Tongue (tissue), 1 donor: ENCODE measurements at regions not wholly inside any gene's neighbourhood (a gene's known extent, or its start where the extent isn't known, plus 50 kb on each side); places are given as distances from the start of the nearest gene placed in this dataset.

Experiments
- DNase-seq: peaks from one replicate; pipeline ENCODE4 v3.0.0-alpha.2; 2015

DNA sequence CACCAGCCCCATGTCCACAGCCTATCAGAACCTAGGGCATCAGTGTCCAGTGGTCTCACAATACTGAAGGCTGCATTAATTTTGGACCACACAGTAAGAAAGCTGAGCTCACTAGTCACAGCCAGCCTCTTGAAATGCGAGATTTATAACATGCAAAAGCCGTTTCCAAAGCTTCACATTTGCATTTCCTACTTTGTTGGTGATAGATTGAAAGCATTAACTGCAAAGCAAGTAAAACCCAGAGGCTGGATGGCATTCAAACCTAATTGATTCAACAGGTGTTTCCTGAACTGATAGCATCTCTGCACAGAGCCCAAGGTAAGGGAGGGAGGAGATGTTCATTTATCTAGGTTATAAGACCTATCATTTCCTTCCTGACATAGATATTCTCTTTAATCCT lies 410.1 kb downstream of the OMA1 start:
- DNase-seq: no peak

DNA sequence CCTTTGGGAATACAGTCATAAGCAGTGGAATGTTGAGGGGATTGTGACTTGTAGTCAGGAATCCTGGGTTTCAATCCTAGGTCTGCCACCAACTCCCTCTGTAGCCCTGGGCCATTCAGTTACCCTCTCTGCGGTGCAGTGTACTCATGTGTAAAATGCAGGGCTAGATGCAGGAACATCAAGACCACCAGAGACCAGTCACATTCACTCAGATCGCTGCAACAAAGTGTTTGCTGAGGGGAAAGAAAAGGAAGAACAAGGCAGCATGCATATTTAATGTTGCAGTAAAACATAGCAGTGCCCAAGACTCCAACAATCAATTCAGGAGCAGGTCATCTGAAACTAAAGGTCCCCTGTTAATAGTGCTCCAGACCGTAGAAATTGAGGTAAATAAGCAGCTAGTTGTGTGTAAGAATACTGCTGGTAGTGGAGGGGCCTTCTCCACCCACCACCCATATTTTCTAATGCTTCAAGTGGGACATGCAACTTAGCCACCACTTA lies 410.7 kb downstream of the OMA1 start:
- DNase-seq: no peak

DNA sequence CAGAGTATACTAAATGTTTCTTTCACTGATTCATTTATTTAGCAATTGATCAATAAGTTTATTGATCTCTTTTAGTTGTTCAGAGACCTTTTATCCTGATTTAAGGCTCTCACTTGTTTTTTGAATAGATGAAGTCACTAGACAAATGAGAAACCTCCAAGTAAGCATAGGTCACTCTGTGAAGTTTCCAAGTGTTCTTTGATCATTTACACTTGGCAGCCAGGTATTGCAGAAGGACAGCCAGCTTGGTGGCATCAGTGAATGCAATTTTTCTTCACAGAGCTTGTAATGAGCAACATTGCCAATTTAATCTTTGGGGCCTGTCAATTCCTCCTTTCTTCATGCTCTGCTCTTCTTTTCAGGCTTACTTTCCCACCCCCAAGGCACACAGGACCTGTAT lies 413.0 kb downstream of the OMA1 start:
- no peak for DNase-seq

DNA sequence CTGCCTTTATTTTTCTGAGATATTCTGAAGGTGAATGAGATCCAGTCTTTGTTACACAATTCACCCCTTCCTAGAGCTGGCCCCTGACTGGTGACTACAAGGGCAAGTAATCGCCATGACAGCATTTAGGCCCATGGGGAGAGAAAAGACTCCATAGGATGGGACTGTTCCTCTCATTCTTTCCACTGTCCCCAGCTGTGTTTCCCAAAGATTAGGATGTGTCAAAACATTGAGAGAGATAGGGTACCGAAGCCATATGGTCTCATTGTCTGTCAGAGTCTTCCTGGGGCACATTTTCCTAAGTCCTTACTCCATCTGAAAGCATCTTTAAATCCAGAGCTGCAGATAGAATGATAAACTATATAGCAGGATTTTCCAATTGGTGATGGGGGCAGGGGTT lies 423.5 kb downstream of the OMA1 start:
- DNase-seq: no peak

DNA sequence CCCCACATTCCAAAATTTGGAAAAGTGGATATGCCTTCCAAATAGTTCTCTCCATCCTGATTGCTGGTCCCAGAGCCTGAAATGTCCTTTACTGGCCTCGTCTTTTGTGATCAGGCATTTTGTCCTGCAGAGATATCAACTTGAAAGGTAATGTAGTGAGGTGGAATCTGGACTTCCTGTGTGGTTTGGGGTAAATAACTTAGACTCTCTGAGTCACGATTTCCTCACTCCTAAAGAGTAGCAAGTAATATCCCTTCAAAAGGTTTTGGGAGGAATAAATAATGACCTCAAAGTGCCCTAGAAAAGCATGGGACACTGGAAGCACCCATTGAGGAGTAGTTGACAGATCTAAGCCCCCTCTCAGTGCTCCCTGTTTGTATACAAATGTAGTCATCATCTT lies 426.6 kb downstream of the OMA1 start:
- DNase-seq: no peak

DNA sequence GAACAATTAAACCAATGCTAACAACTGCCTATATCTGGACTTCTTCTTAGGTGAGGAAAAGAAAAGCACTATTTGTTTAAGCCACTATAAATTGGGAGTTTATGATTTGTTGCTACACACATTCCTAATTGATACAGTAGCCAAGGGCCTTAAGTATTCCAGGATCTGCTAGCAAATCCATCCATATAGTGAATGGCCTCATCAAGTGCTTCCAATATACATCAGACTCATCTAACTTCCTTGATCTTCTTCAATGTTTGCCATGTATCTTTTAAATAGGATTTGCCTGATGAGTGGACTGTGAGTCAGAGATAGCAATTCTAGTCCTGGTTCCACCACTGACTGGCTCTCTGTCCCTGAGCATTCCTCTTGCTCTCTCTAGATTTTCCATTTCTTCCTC lies 430.2 kb downstream of the OMA1 start:
- DNase-seq: no peak

DNA sequence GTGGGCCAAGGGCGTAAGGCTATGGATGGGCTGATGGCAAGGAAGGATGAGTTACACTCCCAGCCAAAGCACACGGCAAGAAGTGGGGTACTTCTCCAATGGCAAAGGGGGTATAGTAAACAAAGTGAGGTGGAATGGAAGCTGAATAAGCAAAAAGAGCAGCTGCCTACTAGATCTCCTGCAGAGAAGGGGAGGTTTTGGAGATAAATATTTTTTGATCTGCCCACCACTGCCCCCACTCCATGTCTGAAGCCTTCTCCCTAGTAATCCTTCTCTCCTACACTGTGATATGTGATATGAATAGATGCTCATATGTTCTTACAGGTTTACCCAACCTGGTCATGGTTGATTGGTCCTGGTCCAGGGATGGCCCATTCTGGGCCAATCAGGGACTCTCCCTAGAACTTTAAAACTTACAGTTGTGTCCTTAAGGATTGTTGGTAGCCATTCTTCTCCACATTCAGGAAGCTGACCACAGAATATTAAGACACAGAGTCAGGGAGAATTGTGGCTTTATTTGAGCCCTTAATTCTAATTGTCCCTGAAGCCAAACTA lies 436.8 kb downstream of the OMA1 start:
- DNase-seq: no peak

DNA sequence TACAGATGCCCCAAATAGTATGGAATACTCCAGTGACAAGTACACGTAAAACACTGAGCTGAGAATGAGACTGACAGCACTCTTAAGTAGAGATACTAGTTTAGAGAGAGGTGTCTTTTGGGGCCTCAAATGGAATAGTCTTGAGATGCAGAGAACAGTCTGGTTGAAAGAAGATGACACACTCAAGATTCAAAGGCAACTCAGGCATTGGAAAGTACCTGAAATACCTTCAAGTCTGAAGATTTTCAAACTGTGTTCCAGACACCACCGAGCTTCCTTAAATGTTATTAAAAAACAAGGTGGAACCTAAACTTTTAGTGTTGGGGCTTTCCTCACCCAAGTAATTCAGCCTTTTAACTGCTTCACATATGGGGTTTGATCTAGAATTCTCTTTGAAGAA lies 437.7 kb downstream of the OMA1 start:
- DNase-seq: no peak

DNA sequence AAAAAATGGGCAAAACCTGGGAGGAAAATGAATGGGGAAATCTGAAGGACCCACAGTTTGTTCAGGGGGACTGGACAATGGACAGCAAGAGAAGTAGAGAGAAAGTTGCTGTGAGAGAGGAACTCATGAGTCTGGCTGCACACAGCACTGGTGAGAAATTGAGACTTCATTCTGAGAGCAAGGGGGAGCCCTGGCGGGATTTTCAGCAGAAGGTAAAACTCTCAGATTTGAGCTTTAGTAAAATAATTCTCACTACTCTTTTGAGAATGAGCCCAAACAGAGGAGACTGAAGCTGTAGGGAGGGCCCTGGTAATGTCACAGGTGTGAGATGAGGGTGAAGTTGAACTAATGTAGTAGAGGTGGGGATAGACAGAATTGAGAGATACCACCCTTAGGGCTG lies 438.6 kb downstream of the OMA1 start:
- DNase-seq: no peak

DNA sequence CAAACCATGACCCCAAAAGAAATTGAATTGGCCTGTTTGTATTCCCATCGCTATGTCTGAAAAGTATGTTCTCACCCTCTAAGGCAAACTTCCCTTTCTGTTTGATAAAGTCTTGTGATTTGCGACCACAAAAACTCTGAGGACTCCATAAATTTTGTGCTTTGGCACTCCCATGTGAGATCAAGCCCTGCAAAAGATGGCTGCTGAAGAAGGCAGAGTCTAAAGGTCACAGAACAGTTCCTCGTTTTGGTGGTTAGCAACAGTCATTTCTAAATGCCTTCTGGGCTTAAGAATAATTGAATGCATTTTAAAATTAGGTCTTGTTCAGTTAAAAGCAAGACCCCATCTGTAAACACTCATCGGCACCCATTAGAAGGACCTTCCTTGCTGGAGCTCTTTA lies 441.6 kb downstream of the OMA1 start:
- no peak for DNase-seq

DNA sequence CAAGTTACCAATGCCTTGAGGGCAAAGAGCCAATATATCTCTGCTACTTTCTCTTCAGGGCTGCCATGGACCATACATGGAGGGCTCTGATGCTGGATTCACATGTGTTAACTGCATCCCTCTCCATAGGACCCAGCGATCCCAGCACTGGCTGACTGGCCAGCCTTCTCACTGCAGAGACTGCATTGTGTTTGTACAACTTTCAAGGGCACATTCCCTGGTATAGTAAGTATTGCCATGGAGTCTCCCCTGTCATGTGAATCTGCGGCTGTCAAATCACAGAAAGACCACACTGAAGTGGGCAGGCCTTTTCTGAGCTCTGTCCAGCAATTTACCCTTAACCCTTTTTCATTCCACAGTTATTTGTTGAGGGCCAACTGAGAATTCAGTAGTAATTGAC lies 449.8 kb downstream of the OMA1 start:
- no peak for DNase-seq

DNA sequence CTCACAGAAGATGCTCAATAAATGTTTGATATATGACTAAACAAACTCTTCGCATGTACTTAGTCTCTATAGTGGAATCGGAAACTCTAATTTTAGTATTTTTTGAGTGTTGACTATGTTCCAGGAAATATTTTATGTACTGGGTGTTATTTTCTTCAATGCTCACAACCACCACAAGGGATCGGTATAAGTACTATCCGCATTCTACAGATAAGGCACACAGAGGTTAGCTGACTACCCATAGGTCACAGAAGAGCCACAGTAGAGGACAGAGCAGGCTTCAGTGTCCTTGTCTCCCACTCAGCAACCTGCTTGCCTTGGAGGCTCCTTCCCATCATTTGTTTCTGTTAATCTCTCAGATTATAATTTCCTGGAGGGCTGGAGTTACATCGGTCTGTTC lies 451.3 kb downstream of the OMA1 start:
- no peak for DNase-seq

DNA sequence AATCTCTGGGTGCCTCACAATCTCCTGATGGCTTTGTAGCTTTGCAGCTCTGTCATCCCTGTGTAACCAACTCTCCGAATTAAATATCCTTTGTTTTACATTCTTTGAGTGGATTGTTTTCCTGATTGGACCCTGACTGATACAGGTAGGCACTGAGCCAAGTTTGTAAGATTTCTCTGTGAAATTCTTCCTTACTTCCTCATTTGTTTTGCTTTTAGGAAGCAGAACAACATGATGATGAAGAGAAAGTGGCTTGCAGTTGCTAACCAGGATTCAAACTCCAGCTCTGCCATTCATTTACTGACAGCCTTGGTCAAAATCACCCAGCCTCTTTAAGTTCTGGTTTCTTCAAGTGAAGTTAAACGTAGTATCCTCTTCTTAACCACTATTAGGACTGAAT lies 452.3 kb downstream of the OMA1 start:
- DNase-seq: no peak

DNA sequence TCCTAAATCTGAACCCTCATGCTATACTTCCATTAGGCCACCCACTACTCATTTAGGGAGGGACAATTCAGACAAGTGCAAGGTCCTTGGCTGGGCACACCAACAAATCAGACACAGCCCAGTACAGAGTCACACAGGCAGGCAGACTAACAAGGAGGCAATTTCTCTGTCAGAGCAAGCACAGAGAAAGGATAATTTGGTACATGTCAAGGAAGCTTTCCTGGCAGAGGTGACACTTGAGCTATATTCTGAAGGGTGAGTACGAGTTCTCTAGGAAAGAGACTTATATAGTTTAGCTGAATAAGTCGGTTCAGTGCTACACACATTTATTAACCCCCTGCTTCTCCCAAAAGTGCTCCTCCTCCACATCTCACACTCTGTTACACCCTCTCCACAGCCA lies 455.9 kb downstream of the OMA1 start:
- no peak for DNase-seq

DNA sequence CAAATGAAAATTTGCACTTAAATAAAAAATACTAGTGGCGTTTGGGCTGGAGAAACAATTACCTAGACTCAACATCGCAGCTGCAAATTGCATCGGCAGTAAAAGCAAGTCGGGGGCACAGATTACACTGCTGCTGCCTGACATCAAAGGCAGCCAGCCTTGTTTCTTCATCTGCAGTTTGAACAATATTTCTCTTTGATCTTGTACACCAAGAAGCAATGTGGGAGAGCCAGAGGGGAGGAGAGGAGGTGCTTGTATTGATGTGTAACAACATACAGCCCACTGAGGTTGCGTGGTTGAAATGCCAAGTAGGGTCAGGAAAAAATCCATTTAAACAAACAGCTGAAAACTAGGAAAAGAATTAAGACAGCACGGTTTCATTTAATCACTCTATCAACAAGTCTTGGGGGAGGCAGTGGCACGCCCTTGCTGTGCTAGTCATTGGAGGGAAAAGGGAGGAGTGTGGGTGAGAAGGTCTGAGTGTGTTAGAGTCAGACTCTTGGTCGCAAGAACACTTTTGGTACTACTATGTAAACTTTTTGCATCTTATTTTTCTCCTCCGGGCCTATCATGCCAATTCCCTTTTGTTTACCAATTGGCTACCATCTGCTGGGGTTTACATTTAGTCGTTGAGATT lies 456.5 kb downstream of the OMA1 start:
- DNase-seq: no peak

DNA sequence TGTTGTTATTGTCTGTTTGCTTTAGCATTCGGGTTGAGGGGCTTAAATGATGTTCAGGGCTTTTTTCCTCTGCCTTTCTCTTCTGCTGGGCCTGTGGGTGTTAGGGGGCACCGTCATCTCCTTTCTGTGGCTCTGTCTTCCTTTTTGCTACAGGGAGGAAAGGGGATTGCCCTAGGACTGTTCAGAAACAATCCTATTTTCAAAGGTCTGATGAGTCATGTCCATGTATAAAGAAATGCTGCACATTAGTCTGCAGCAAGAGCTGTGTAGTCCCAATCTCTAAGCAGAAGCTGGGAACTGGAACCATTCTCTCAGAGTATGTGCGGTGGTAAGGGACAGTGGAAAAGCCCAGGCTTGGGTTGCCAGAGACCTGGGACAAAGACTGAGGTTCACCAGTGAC lies 462.3 kb downstream of the OMA1 start:
- DNase-seq: no peak

DNA sequence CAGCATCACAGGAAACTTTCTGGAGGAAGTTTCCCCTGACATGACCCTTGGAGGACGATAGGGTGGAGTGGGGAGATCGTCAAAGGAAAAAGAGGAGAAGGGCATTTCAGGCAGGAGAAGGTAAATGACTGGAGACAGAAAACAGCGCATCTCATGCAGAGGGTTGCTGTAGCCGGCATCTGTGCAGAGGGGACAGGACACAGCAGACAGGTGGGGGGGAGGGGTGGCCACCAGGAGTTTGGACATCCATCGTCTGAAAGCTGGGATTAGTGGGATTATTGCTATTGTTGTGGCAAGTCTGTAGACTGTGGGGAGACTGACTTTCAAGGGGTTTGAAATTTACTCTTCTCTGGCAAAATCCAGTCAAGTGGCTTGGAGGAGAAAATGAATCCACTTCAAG lies 463.9 kb downstream of the OMA1 start:
- no peak for DNase-seq

DNA sequence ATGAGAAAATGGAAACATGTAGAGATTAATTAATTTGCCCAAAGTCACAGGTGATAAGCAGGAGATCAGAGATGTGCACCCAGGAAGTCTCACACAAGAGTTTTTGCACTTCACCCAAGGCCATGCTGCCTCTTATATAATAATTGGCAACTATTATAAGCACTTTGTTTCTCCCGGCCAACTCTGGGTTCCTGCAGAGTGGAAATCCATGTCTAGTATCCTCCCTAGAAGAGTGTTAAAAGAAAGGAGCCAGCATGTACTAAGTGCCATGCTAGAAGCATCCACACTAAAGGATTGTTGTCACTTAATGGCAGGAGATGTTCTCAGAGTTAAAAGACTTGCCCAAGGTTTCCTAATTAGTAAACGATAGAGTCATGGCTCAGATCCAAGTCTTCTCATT lies 470.3 kb downstream of the OMA1 start:
- no peak for DNase-seq

DNA sequence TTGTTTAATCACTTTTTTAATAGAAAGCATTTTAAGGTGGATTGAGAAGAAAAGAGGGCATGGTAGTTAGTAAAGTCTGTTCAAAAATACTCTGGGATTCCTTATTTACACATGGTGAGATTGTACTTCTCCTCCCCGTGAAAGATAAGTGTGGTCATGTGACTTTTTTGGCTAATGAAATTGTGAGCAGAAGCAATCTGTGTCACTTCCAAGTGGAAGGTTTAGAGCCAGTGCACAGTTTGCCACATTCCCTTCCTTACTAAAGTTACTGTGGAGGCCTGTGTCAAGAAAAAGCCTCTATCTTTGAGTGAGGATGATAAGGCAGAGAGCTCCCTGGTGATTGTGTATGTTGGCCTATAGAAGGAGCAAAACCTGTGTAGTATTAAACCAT lies 471.3 kb downstream of the OMA1 start:
- no peak for DNase-seq

DNA sequence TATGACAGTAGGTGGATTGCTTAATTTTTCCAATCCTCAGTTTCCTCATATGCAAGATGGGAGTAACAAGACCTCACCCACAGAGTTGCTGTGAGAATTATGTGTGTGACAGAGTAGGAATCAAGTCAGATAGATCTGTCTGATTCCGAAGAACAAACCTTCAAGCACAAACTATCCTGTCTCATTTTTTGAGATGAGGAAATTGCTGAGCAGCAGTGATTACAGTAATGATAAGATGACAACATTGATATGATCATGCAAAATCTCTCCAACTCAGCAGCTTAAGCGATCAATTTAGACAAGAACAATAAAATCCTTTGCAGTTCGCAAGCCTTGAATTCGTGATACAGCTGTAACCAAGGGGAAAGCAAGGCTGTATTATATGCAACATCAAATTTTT lies 474.1 kb downstream of the OMA1 start:
- no peak for DNase-seq

DNA sequence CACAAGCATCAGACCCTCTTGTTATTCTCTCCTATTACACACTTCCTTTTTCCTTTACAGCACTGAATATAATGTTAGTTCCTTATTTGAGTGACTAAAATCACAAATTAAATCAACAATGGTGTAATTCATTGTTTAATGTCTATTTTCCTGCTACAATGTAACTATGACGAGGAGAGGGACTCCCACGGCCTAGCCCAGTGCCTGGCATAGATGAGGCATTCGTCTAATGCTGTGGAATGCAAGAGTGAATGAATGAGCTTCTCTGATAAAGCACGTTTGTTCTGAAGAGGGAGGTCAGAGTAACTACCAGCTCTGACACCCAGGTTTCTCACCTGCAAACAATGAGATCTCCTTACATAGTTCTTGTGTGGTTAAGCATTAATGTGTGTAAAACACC lies 479.4 kb downstream of the OMA1 start:
- DNase-seq: no peak

DNA sequence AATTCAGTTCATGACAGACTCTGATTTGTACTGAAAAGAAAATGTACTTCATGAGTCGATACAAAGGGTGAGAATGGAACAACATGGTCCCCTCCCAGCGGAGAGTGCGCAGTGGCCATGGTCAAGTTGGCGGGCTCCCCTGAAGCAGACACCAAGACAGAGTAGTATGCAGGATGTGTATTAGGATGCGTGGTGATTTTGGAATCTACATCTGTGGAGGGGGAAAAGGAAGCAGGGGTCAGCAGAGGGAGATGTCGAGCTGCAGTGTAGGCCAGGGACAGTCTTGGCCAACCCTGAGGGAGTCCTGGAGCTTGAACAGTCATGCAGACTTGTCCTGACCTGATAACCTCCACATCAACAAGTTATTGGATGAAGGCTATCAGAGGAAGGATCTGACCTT lies 481.0 kb downstream of the OMA1 start:
- no peak for DNase-seq

DNA sequence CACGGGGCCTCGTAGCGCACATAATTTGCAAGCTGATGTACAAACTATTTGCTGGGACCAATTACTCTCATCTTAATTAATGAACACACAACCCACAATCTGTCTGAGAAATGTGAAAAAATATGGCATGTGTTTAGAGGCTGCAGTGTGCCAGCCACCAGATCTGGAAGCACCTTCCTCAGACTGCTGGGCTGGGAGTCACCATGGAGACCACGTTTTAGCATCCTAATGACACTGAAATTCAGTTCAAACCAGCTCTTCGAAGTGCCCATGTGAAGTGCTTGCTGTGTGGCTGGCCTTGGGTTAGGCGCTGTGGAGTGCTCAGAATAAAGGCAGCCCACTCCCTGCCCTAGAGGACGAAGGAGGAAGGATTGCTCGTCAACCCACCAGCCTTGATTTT lies 482.4 kb downstream of the OMA1 start:
- no peak for DNase-seq

DNA sequence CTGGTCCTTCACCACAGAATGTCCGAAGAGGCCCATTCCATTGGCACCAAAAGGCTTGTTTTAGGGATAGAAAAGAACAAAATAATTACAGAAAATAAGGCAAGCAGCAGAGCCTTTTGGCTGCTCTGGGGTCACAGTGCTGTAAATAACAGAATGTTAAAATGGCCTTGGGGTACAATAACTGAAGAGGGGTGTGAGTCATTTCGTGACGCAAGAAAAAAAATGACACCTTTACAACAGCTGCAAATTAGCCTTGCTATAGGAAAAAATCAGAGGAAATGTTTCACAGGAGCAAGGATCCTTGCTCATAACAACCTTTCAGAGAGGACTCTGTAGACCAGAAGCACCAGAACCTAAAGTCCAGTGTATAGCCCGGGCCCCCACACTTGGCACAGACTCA lies 483.4 kb downstream of the OMA1 start:
- no peak for DNase-seq

DNA sequence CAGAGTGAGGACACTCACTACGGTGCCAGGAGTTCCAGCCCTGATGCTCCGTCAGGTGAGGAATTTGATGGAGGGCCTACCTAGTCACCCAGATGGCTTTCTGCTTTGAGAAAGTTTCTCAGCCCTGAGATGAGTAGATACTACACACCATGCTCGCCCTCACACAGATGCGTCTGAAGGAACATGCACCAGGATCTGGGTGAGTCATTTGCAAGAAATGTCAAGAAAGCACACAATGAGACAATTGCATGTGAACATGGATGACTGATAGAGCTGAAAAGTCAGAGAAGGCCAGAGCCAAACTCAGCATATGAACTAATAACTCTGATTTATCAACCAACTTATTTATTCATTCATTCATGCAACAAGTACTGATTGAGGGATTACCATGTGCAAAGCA lies 483.9 kb downstream of the OMA1 start:
- no peak for DNase-seq
